ENCODE measurements at regions not wholly inside any gene's neighbourhood (a gene's known extent, or its start where the extent isn't known, plus 50 kb on each side); places are given as distances from the start of the nearest gene placed in this dataset.

GRCh38 chr18:77481541-77481940, 231.9 kb downstream of the GALR1 start:
- TF ChIP-seq ZFP30 (CRISPR knock-in tag; IDR thresholded peaks at IDR 0.05): no peak
- no peak for TF ChIP-seq RARB (CRISPR knock-in tag; IDR thresholded peaks at IDR 0.05)
- no peak for TF ChIP-seq PATZ1 (CRISPR knock-in tag; IDR thresholded peaks at IDR 0.05; ENCODE audit: borderline replicate concordance)
- no peak for TF ChIP-seq ZFP3 (CRISPR knock-in tag; IDR thresholded peaks at IDR 0.05)
- no peak for TF ChIP-seq ESRRG (CRISPR knock-in tag; IDR thresholded peaks at IDR 0.05)
- no peak for TF ChIP-seq POU6F1 (CRISPR knock-in tag; IDR thresholded peaks at IDR 0.05; ENCODE audit: borderline replicate concordance, low read depth)
- no peak for TF ChIP-seq ZC3H10 (CRISPR knock-in tag; IDR thresholded peaks at IDR 0.05)
- no peak for TF ChIP-seq ZNF70 (CRISPR knock-in tag; IDR thresholded peaks at IDR 0.05)
- no peak for TF ChIP-seq TOX (CRISPR knock-in tag; IDR thresholded peaks at IDR 0.05; ENCODE audit: borderline replicate concordance)
- no peak for TF ChIP-seq BACH2 (CRISPR knock-in tag; IDR thresholded peaks at IDR 0.05; ENCODE audit: borderline replicate concordance)
